SK-N-SH (cell line): ENCODE measurements at regions not wholly inside any gene's neighbourhood (a gene's known extent, or its start where the extent isn't known, plus 50 kb on each side); places are given as distances from the start of the nearest gene placed in this dataset.

ENCODE experiments used
- CTCF ChIA-PET: fragments of 300-600, 350-600 bp; formaldehyde crosslinking; extraction: SDS; loops from one replicate; lab custom pipeline; 2021; lab: Yijun Ruan, JAX
- POLR2A ChIA-PET: fragments of 350-600 bp; sonication (Branson Sonifier 250); formaldehyde crosslinking; extraction: SDS; loops from one replicate; lab custom pipeline; 2020; ENCODE audit warnings: antibody characterized with exemption, inconsistent platforms; lab: Yijun Ruan, JAX
- DNase-seq: peaks from one replicate; pipeline ENCODE4 v3.0.0; 2012
- H2AFZ ChIP-seq: fragments of 200-600 bp; sonication (generic); 2 replicates; pipeline ENCODE4 v1.8.1; 2016; ENCODE audit warnings: antibody characterized with exemption, mild to moderate bottlenecking, low read depth
- H3F3A ChIP-seq: fragments of 200-600 bp; sonication (generic); replicated peaks from 2 replicates; pipeline ENCODE3; 2016; ENCODE audit warnings: antibody characterized with exemption, mild to moderate bottlenecking; ENCODE audit not compliant: insufficient read depth
- H3K27ac ChIP-seq, 2 experiments: fragments of 200-500 bp in 1 of 2; fragments of 200-600 bp in 1 of 2; sonication (Bioruptor generic) in 1 of 2; sonication (generic), shearing (Covaris generic) in 1 of 2; 2 replicates each; pipeline versions ENCODE4 v1.5.1 to v1.6.1; 2014 to 2016; ENCODE audit warnings: low read depth in 2 of 2, inconsistent platforms in 1 of 2, low read length in 1 of 2, mild to moderate bottlenecking in 1 of 2, mixed read lengths in 1 of 2
- H3K27me3 ChIP-seq: fragments of 200-600 bp; sonication (generic), shearing (Covaris generic); 2 replicates; pipeline ENCODE4 v1.6.1; 2016; ENCODE audit warnings: mixed run types; ENCODE audit not compliant: insufficient read depth
- H3K36me3 ChIP-seq, 2 experiments: fragments of 200-500 bp in 1 of 2; fragments of 200-600 bp in 1 of 2; sonication (Bioruptor generic) in 1 of 2; sonication (generic) in 1 of 2; replicated peaks in 1 of 2; 2 replicates each; pipeline versions ENCODE3 to v1.5.1; 2014 to 2016; ENCODE audit warnings: low read length in 1 of 2, mild to moderate bottlenecking in 1 of 2; ENCODE audit not compliant: insufficient read depth in 2 of 2, control insufficient read depth in 1 of 2
- H3K4me1 ChIP-seq, 2 experiments: fragments of 200-500 bp in 1 of 2; fragments of 200-600 bp in 1 of 2; sonication (Bioruptor generic) in 1 of 2; sonication (generic), shearing (Covaris generic) in 1 of 2; 2 replicates each; pipeline versions ENCODE4 v1.5.1 to v1.6.1; 2014 to 2016; ENCODE audit warnings: low read depth in 1 of 2, low read length in 1 of 2, mixed run types in 1 of 2; ENCODE audit not compliant: insufficient read depth in 2 of 2, control insufficient read depth in 1 of 2
- H3K4me2 ChIP-seq: fragments of 200-600 bp; sonication (generic), shearing (Covaris generic); 2 replicates; pipeline ENCODE4 v1.6.1; 2017; ENCODE audit warnings: mixed run types
- H3K4me3 ChIP-seq, 2 experiments: fragments of 200-500 bp in 1 of 2; fragments of 200-600 bp in 1 of 2; sonication (Bioruptor generic) in 1 of 2; sonication (generic), shearing (Covaris generic) in 1 of 2; 2 replicates each; pipeline versions ENCODE4 v1.5.1 to v1.8.1; 2014 to 2016; ENCODE audit warnings: low read depth in 2 of 2, inconsistent platforms in 1 of 2, low read length in 1 of 2, mild to moderate bottlenecking in 1 of 2, mixed read lengths in 1 of 2, moderate library complexity in 1 of 2
- H3K79me2 ChIP-seq: fragments of 200-600 bp; sonication (generic); 2 replicates; pipeline ENCODE4 v1.8.1; 2017; ENCODE audit warnings: mild to moderate bottlenecking; ENCODE audit not compliant: insufficient read depth
- H3K9ac ChIP-seq: fragments of 200-600 bp; sonication (generic); 2 replicates; pipeline ENCODE4 v1.6.1; 2017; ENCODE audit warnings: mixed run types
- H3K9me2 ChIP-seq: fragments of 200-600 bp; sonication (generic); 2 replicates; pipeline ENCODE4 v1.6.1; 2017; ENCODE audit warnings: mixed run types
- H3K9me3 ChIP-seq: fragments of 200-600 bp; sonication (generic); 2 replicates; pipeline ENCODE4 v1.6.1; 2017; ENCODE audit warnings: mixed run types, mild to moderate bottlenecking, moderate library complexity
- H4K20me1 ChIP-seq: fragments of 200-600 bp; sonication (generic); 2 replicates; pipeline ENCODE4 v1.6.1; 2017; ENCODE audit warnings: mild to moderate bottlenecking, mixed run types; ENCODE audit not compliant: insufficient read depth
- CHD2 ChIP-seq: fragments of 150-350 bp; IDR thresholded peaks from 2 replicates; pipeline ENCODE4 v1.6.1; 2018; ENCODE audit warnings: low read length; ENCODE audit not compliant: partially characterized antibody
- EP300 ChIP-seq, 2 experiments: IDR thresholded peaks; 2 replicates each; pipeline versions ENCODE4 v1.4.0 to v1.6.1; 2012; ENCODE audit warnings: borderline replicate concordance in 1 of 2, low read depth in 1 of 2, low read length in 1 of 2
- FOSL2 ChIP-seq: IDR thresholded peaks from 2 replicates; pipeline ENCODE4 v1.4.0; 2012; ENCODE audit warnings: low read depth, mild to moderate bottlenecking, moderate library complexity, borderline replicate concordance
- IRF3 ChIP-seq: fragments of 150-350 bp; IDR thresholded peaks from 2 replicates; pipeline ENCODE4 v1.6.1; 2016; ENCODE audit warnings: mild to moderate bottlenecking, low read depth, low read length
- JUND ChIP-seq: IDR thresholded peaks from 2 replicates; pipeline ENCODE4 v1.4.0; 2012
- MAX ChIP-seq: IDR thresholded peaks from 2 replicates; pipeline ENCODE4 v1.4.0; 2012; ENCODE audit warnings: low read depth
- MEF2A ChIP-seq: IDR thresholded peaks from 2 replicates; pipeline ENCODE4 v1.4.0; 2012; ENCODE audit warnings: low read depth, borderline replicate concordance
- NRF1 ChIP-seq: IDR thresholded peaks from 2 replicates; pipeline ENCODE4 v1.6.1; 2012; ENCODE audit warnings: low read depth, mild to moderate bottlenecking, low read length
- RAD21 ChIP-seq: IDR thresholded peaks from 2 replicates; pipeline ENCODE4 v1.6.1; 2012; ENCODE audit warnings: mild to moderate bottlenecking, low read length
- RFX5 ChIP-seq: IDR thresholded peaks from 2 replicates; pipeline ENCODE4 v1.6.1; 2012; ENCODE audit warnings: mild to moderate bottlenecking, improper control_type of control experiment, low read length
- RXRA ChIP-seq: IDR thresholded peaks from 2 replicates; pipeline ENCODE4 v1.4.0; 2012; ENCODE audit warnings: low read depth, mild to moderate bottlenecking, borderline replicate concordance
- SIN3A ChIP-seq: IDR thresholded peaks from 2 replicates; pipeline ENCODE4 v1.6.1; 2012; ENCODE audit warnings: low read depth, mild to moderate bottlenecking, low read length, moderate library complexity, borderline replicate concordance
- SMC3 ChIP-seq: IDR thresholded peaks from 2 replicates; pipeline ENCODE4 v1.6.1; 2012; ENCODE audit warnings: low read depth, low read length, improper control_type of control experiment
- TCF12 ChIP-seq: IDR thresholded peaks from 2 replicates; pipeline ENCODE4 v1.4.0; 2012
- USF1 ChIP-seq: IDR thresholded peaks from 2 replicates; pipeline ENCODE4 v1.4.0; 2012; ENCODE audit warnings: low read depth, borderline replicate concordance
- WGBS: methylation state at CpG from one replicate; pipeline ENCODE4 v1.1.6; 2017; ENCODE audit warnings: low lambda C conversion rate; 5-methylcytosine and 5-hydroxymethylcytosine counted together

- H3K27ac ChIP-seq, result no peak overlapping the region
- H3K79me2 ChIP-seq, result no peaks in the 10 kb centered on the region
- no peaks in the 10 kb centered on the region for H3K9me2 ChIP-seq
- H3K36me3 ChIP-seq, result no peaks in the 10 kb centered on the region
- no peak overlapping the region for H3K4me2 ChIP-seq
- ChIA-PET POLR2A (no interaction called here), CTCF (interaction anchor here (1.0 to 2.3 kb wide), 2 partner anchors 11 to 22 kb away, joined by 5 to 8 read pairs; no protein-coding TSS in a partner anchor)
- no peaks in the 10 kb centered on the region for H3F3A ChIP-seq
- no peaks in the 10 kb centered on the region for H3K9me3 ChIP-seq
- H3K27me3 ChIP-seq, result no peaks in the 10 kb centered on the region
- no peaks in the 10 kb centered on the region for H4K20me1 ChIP-seq
- no peaks in the 10 kb centered on the region for H3K4me1 ChIP-seq
- H3K9ac ChIP-seq, result no peak overlapping the region
- TF ChIP-seq USF1 (no peak), RAD21 (no peak), MAX (no peak), IRF3 (no peak), NRF1 (no peak), EP300 (IDR thresholded peaks at IDR 0.05; ENCODE audit: borderline replicate concordance in 1 of 2, low read depth in 1 of 2, low read length in 1 of 2) (no peak), SMC3 (no peak), MEF2A (no peak), RXRA (no peak), TCF12 (no peak), FOSL2 (no peak), RFX5 (no peak)
- DNase-seq, result no peak
- no peak overlapping the region for H2AFZ ChIP-seq
- no peak overlapping the region for H3K4me3 ChIP-seq
- WGBS, result 86% methylated on average over 3 of the region's 3 CpGs
Measured at GRCh38 chr6:81929828-81930227, 177.3 kb upstream of the TENT5A start.

GRCh38 chr6:81925201-81925600 is 172.7 kb upstream of the TENT5A start:
- POLR2A ChIA-PET, result no interaction called here
- WGBS, result 71% methylated on average over 1 of the region's 1 CpG

More at GRCh38 chr6:81925201-81925600, 172.7 kb upstream of the TENT5A start:
- H3K9me3 ChIP-seq, result 0 out of 2 replicates have a peak, but pooled peaks cover 14% of the 10 kb centered on the region
- CTCF ChIA-PET, result interaction anchor here (0.7 kb wide), 1 partner anchor 1764 kb away, joined by 3 read pairs; no protein-coding TSS in a partner anchor
- H3K4me1 ChIP-seq, result no peaks in the 10 kb centered on the region
- no peak overlapping the region for H3K9ac ChIP-seq
- H3F3A ChIP-seq, result no peaks in the 10 kb centered on the region
- TF ChIP-seq SIN3A (no peak), CHD2 (no peak), JUND (no peak), MEF2A (no peak)
- TF ChIP-seq, all 33 proteins: peak for 0
- Histone ChIP-seq H3K79me2 (no peaks in the 10 kb centered on the region), H2AFZ (no peak overlapping the region), H3K27ac (no peak overlapping the region), H3K36me3 (no peaks in the 10 kb centered on the region), H3K9me2 (no peaks in the 10 kb centered on the region), H4K20me1 (no peaks in the 10 kb centered on the region), H3K4me2 (no peak overlapping the region), H3K27me3 (no peaks in the 10 kb centered on the region), H3K4me3 (no peak overlapping the region)
- DNase-seq, result no peak
